Upper lobe of left lung (tissue), 4 donors: ENCODE measurements at regions not wholly inside any gene's neighbourhood (a gene's known extent, or its start where the extent isn't known, plus 50 kb on each side); places are given as distances from the start of the nearest gene placed in this dataset.

Source experiments
- CTCF ChIP-seq, 6 experiments: fragments of 450-650 bp in 4 of 6; fragments of 200-600 bp in 2 of 6; sonication (generic) in 2 of 6; IDR thresholded peaks; one replicate each; pipeline ENCODE4 v1.5.1; 2016 to 2019; ENCODE audit warnings: antibody characterized with exemption in 6 of 6
- EP300 ChIP-seq, 4 donors: sonication (generic); formaldehyde crosslinking; IDR thresholded peaks; one replicate each; pipeline ENCODE4 v1.5.1; 2017; ENCODE audit warnings: antibody characterized with exemption in 4 of 4, control low read depth in 2 of 4
- POLR2A ChIP-seq, 4 donors: fragments of 450-650 bp; IDR thresholded peaks; one replicate each; pipeline ENCODE4 v1.5.1; 2016 to 2017; ENCODE audit warnings: antibody characterized with exemption in 4 of 4, mild to moderate bottlenecking in 2 of 4

- TF ChIP-seq CTCF (IDR thresholded peaks at IDR 0.05) (no peak), EP300 (IDR thresholded peaks at IDR 0.05) (no peak), POLR2A (IDR thresholded peaks at IDR 0.05) (no peak)
These were observed 59.1 kb downstream of the APCS start for GRCh38 chr1:159646687-159647086.
